Fibroblast of lung (primary cell): ENCODE measurements at regions not wholly inside any gene's neighbourhood (a gene's known extent, or its start where the extent isn't known, plus 50 kb on each side); places are given as distances from the start of the nearest gene placed in this dataset.

ENCODE experiments used
- DNase-seq, 2 donors: peaks; one replicate each; pipeline versions ENCODE4 v3.0.0 to v3.0.0-alpha.2; 2010; ENCODE audit warnings: low read depth in 2 of 2
- H2AFZ ChIP-seq: 2 replicates; pipeline ENCODE4 v1.5.1; 2012; ENCODE audit warnings: low read length, control low read depth, inconsistent platforms
- H3K27ac ChIP-seq: 2 replicates; pipeline ENCODE4 v1.5.1; 2011; ENCODE audit warnings: low read length, control low read depth; ENCODE audit not compliant: insufficient read depth
- H3K27me3 ChIP-seq: 2 replicates; pipeline ENCODE4 v1.5.1; 2011; ENCODE audit warnings: mild to moderate bottlenecking, low read length; ENCODE audit not compliant: control insufficient read depth, insufficient read depth
- H3K36me3 ChIP-seq: 2 replicates; pipeline ENCODE4 v1.5.1; 2011; ENCODE audit warnings: low read length; ENCODE audit not compliant: control insufficient read depth, insufficient read depth
- H3K4me1 ChIP-seq: 2 replicates; pipeline ENCODE4 v1.5.1; 2011; ENCODE audit warnings: low read length; ENCODE audit not compliant: control insufficient read depth, insufficient read depth; ENCODE audit errors: extremely low read depth
- H3K4me2 ChIP-seq: 2 replicates; pipeline ENCODE4 v1.5.1; 2011; ENCODE audit warnings: low read length, control low read depth; ENCODE audit not compliant: insufficient read depth; ENCODE audit errors: extremely low read depth
- H3K4me3 ChIP-seq, 4 experiments: fragments of 200-600 bp in 1 of 4; sonication (generic) in 1 of 4; replicated peaks in 1 of 4; 2 replicates each; pipeline ENCODE4 v1.5.1; 2011 to 2016; ENCODE audit warnings: low read length in 4 of 4, low read depth in 3 of 4, mild to moderate bottlenecking in 3 of 4, control low read depth in 2 of 4, inconsistent platforms in 1 of 4, mixed read lengths in 1 of 4; ENCODE audit not compliant: insufficient read depth in 1 of 4; ENCODE audit errors: control extremely low read depth in 1 of 4
- H3K79me2 ChIP-seq: 2 replicates; pipeline ENCODE4 v1.5.1; 2012; ENCODE audit warnings: mild to moderate bottlenecking, low read length, inconsistent platforms; ENCODE audit not compliant: control insufficient read depth, insufficient read depth
- H3K9ac ChIP-seq: 2 replicates; pipeline ENCODE4 v1.5.1; 2011; ENCODE audit warnings: mild to moderate bottlenecking, low read length, control low read depth; ENCODE audit not compliant: insufficient read depth
- H3K9me3 ChIP-seq: 2 replicates; pipeline ENCODE4 v1.5.1; 2012; ENCODE audit warnings: low read depth, low read length; ENCODE audit not compliant: control insufficient read depth, insufficient read depth
- H4K20me1 ChIP-seq: 2 replicates; pipeline ENCODE4 v1.5.1; 2011; ENCODE audit warnings: low read length; ENCODE audit not compliant: control insufficient read depth, insufficient read depth; ENCODE audit errors: extremely low read depth
- CTCF ChIP-seq, 2 donors: IDR thresholded peaks in 1 of 2; conservative IDR thresholded peaks in 1 of 2; 1 replicate in 1 of 2; 2 replicates in 1 of 2; pipeline ENCODE4 v1.5.1; 2011 to 2012; ENCODE audit warnings: low read length in 2 of 2, control low read depth in 1 of 2, inconsistent platforms in 1 of 2, low read depth in 1 of 2, mild to moderate bottlenecking in 1 of 2
- EZH2 ChIP-seq: IDR thresholded peaks from 2 replicates; pipeline ENCODE4 v1.5.1; 2012; ENCODE audit warnings: low read length, control low read depth, mild to moderate bottlenecking; ENCODE audit errors: missing control alignments

GRCh38 chr2:60368456-60368855 is 185.0 kb downstream of the BCL11A start:
- Histone ChIP-seq H3K9ac (no peak overlapping the region), H3K27me3 (no peaks in the 10 kb centered on the region), H3K4me2 (no peak overlapping the region), H4K20me1 (no peaks in the 10 kb centered on the region), H3K36me3 (no peaks in the 10 kb centered on the region), H3K27ac (no peak overlapping the region), H3K9me3 (no peaks in the 10 kb centered on the region), H3K4me3 (no peak overlapping the region), H2AFZ (no peak overlapping the region), H3K4me1 (no peaks in the 10 kb centered on the region), H3K79me2 (no peaks in the 10 kb centered on the region)
- DNase-seq: no peak
- TF ChIP-seq EZH2 (no peak), CTCF (conservative IDR thresholded peaks at IDR 0.05 in 1 of 2, IDR thresholded peaks at IDR 0.05 in 1 of 2; ENCODE audit: low read depth in 1 of 2, low read length in 2 of 2) (no peak)

- H3K4me2 ChIP-seq: no peak overlapping the region
- H3K4me1 ChIP-seq: no peaks in the 10 kb centered on the region
- TF ChIP-seq CTCF (conservative IDR thresholded peaks at IDR 0.05 in 1 of 2, IDR thresholded peaks at IDR 0.05 in 1 of 2; ENCODE audit: low read depth in 1 of 2, low read length in 2 of 2): no peak
- no peak for TF ChIP-seq EZH2
- H3K79me2 ChIP-seq: no peaks in the 10 kb centered on the region
- H3K9me3 ChIP-seq: no peaks in the 10 kb centered on the region
- no peak overlapping the region for H3K4me3 ChIP-seq
- no peak overlapping the region for H2AFZ ChIP-seq
- H4K20me1 ChIP-seq: no peaks in the 10 kb centered on the region
- H3K27ac ChIP-seq: no peak overlapping the region
- DNase-seq: no peak
- H3K27me3 ChIP-seq: no peaks in the 10 kb centered on the region
- H3K36me3 ChIP-seq: no peaks in the 10 kb centered on the region
- H3K9ac ChIP-seq: no peak overlapping the region
Measured at GRCh38 chr2:60366135-60366712, 187.2 kb downstream of the BCL11A start.

GRCh38 chr2:60365556-60365955 is 187.9 kb downstream of the BCL11A start:
- DNase-seq: peak in 1 of 2 donors; percentile 11
- H3K4me1 ChIP-seq: no peaks in the 10 kb centered on the region
- no peaks in the 10 kb centered on the region for H4K20me1 ChIP-seq
- TF ChIP-seq CTCF (conservative IDR thresholded peaks at IDR 0.05 in 1 of 2, IDR thresholded peaks at IDR 0.05 in 1 of 2; ENCODE audit: low read depth in 1 of 2, low read length in 2 of 2) (no peak), EZH2 (no peak)
- H3K36me3 ChIP-seq: no peaks in the 10 kb centered on the region
- H3K4me2 ChIP-seq: no peak overlapping the region
- no peaks in the 10 kb centered on the region for H3K9me3 ChIP-seq
- H3K9ac ChIP-seq: no peak overlapping the region
- no peak overlapping the region for H2AFZ ChIP-seq
- H3K27me3 ChIP-seq: no peaks in the 10 kb centered on the region
- no peak overlapping the region for H3K27ac ChIP-seq
- no peak overlapping the region for H3K4me3 ChIP-seq
- H3K79me2 ChIP-seq: no peaks in the 10 kb centered on the region
